ENCODE measurements at regions not wholly inside any gene's neighbourhood (a gene's known extent, or its start where the extent isn't known, plus 50 kb on each side); places are given as distances from the start of the nearest gene placed in this dataset.
A peak's percentile ranks its signal among the peaks of the same experiment; 100 is the strongest.
"Not testable (repeated sequence)": the region's sequence is repeated elsewhere in the genome, so short reads cannot be mapped to it uniquely, and the experiment has no call there.

DNA sequence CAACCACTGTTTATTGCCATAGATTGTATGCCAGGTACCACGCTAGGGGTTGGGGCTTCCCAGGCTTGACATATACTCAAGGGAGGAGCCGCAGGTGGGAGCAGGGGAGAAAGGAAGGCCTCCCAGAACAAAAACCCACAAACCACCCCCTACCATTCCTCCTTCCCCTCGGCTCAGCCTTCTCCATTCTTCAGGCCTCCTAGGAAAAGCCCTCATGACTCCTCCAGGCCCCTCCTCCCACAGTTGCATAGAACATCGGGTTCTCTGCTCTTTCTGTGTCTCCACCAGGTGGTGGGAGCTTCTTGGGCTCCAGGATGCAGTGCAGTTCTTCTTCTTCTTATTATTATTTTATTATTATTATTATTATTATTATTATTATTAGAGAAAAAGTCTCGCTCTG lies 80.3 kb downstream of the ZFP36L2 start:
- no peak for DNase-seq

DNA sequence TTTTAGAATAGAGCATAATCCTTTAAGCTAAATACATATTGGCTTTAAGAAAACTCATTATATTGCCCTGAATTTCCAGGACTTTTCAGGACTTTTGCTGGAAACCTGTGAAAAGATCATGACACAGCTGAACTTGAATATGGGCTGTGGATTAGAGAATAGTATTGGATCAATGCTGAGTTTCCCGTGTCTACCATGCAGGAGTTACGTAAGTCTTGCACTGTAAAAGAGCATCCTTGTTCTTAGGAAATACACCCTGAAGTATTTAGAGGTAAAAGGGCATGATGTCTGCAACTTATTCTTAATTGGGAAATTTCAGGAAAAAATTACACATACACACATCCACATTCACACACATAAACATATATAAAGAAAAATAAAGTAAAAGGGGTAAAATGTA lies 82.1 kb downstream of the ZFP36L2 start:
- DNase-seq, result no peak

DNA sequence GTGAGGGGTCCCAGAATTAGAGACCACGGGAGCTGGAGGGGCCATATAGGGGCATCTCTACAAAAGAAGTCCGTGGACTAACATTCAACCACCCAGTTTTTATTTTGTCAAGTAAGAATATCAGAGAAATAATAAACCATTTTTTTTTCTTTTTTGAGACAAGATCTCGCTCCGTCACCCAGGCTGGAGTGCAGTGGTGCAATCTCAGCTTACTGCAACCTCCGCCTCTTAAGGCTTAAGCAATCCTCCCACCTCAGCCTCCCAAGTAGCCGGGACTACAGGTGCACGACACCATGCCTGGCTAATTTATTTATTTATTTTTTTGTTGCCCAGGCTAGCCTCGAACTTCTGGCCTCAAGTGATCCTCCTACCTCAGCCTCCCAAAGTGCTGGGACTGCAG lies 82.7 kb downstream of the ZFP36L2 start:
- DNase-seq, result no peak

DNA sequence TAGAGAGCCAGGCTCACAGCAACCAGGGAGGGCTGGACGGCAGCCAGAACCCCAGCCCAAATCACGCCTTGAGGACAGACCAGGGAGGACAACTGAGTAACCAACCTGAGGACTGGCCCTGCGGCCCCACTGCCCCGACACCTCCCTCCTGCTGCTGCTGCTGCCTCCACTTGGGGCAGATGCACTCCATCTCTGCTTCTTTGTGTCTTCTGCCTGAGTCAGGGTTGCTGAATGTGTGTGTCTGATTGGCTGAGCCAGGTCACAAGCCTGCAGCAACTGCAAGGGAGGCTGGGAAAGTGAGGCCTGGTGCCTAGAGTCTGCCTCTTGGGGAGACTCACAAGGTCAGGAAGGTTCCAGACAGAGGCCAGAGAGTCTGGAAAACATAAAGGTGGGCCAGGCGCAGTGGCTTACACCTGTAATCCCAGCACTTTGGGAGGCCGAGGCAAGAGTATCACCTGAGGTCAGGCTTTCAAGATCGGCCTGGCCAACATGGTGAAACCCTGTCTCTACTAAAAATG lies 83.4 kb downstream of the ZFP36L2 start:
- no peak for DNase-seq

DNA sequence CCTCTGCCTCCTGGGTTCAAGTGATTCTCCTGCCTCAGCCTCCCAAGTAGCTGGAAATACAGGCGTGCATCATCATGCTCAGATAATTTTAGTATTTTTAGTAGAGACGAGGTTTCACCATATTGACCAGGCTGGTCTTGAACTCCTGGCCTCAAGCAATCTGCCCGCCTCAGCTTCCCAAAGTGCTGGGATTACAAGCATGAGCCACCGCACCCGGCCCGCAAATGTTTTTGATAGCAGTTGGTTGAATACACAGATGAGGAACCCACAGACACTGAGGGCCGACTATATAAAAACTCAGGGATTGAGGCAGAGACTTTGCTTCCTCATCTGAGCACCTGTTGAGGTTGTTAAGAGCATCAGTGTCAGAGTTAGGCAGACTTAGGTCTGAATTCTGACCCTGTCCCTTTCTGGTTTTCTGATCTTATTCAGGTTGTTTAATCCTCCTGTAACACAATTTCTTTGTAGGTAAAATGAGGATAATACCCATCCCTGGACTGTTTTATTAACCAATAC lies 84.7 kb downstream of the ZFP36L2 start:
- DNase-seq, result not testable (repeated sequence)

DNA sequence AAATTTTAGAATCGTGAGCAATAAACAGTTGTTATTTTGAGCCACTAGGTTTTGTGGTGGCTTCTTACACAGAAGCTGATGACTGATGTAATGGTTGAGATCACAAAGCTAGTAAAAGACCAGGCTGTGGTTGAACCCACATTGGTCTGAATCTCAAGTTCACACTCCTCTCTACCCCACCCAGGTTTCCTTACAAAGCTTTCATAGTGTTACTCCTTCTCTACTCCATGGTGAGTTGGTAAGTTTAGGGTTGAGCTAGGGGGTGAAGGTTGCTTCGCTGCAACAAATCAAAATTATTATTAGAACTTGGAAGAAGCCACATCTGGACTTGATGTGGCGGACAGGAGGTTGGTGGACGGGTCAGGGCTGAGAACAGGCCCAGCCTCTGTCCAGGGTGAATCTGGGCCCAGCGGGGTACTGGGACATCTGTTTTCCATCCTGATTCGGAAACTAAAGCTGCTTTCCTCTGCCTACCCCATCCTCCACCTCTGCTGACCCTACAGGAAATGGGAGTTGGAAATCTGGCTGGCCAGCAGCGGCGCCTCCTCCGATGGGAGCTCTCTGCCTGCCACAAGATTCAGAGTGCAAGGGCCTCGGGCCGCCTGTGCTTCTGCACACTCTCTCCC lies 86.3 kb downstream of the ZFP36L2 start:
- no peak for DNase-seq

DNA sequence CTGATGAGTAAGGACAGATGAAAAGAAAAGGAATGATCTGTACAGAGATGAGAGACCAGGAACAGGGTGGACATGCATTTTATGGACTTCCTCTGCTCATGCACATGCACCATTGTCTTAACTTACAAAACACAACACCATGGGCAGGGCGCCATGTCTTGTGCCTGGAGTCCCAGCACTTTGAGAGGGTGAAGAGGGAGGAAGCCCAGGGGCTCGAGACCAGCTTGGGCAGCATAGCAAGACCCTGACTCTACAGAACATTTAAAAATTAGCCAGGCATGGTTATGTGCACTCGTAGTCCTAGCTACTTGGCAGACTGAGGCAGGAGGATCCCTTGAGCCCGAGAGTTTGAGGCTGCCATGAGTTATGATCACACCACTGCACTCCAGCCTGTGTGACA lies 86.9 kb downstream of the ZFP36L2 start:
- DNase-seq, result no peak

DNA sequence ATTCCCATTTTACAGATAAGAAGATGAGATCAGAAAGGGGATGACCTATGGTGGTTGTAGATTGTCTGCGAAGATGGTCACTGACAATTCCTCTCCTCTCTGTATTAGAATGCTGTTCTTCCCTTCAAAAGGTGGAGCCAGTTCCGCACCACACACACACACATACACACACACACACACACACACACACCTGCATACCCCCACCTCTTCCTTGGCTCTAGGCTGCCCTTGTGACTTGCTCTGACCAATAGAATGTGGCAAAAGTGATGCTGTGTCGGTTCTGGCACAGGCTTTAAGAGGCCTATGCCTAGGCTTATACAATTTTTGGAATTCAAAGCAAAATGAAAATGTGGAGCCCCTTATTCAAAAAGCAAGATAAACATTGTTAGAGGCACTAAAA lies 88.0 kb downstream of the ZFP36L2 start:
- DNase-seq, result no peak

DNA sequence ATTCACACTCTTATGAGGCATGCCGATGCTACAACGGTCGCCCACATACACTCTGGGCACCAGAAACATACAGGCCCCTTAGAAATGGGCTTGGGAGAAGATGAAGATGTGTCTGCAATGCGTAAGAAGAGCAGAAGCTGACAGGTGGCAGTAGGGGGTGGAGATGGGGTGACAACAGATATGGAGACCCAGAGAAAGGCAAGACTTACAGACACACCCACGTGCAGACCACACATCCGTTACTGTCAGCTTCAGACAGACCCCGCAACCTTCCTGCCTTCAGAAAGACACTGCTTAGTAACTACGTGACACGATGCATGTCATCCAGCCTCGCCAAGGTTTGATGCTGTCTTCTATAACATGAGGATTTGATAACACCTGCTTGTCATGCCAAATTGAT lies 89.5 kb downstream of the ZFP36L2 start:
- DNase-seq, result peak; percentile 67

DNA sequence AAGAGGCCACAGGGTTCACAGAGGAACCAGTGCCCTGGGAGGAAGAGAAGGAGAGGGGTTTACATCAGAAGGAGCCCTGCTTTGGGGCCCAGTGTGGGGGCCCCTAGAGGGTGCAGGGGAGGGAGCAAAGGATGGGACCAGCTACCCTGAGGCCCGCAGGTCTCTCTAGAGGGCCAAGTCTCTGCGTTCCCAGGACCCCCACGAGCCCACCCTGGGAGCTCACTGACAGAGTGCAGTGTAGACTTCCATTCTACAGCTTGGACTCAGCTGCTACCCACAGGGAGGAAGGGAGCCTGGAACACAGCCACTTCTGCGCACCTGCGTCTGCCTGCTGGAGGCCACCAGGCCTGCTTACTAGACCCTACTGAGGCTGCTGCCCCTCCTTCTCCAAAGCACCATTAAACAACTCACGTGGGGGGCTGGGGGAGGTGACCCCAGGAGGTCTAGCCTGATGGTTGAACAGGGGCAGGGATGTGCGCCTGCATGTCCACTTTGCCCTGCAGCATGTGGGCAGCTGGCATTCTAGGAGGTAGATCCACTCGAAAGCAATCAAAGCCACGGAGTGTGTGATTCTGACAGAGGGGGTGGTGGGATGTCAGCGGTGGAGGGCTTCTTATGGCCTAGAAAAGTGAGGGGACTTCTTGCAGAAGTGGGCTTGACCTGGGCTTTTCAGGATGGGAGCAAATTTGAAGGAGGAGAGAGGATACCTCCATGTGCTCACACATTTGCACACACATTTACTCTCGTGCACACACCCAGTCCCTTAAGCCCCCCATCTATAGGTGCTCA lies 90.2 kb downstream of the ZFP36L2 start:
- no peak for DNase-seq

DNA sequence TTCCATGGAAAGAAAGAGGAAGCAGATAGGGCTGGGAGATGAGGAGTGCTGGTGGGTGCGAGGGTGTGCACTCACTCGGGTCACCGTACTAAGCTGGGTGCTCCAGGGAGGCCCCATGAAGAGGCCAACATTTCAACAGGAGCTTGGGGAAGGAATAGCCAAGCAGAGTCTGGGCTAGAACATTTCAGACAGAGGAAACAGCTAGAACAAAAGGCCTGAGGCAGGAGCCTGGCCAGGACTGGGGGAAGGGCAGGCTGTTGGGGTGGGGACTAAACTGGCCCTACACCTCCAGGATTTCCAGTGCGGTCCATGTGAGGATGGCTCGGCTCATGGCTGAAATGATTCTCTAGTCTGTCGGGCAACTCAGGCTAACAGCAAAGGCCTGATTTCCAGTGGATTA lies 90.8 kb downstream of the ZFP36L2 start:
- no peak for DNase-seq

DNA sequence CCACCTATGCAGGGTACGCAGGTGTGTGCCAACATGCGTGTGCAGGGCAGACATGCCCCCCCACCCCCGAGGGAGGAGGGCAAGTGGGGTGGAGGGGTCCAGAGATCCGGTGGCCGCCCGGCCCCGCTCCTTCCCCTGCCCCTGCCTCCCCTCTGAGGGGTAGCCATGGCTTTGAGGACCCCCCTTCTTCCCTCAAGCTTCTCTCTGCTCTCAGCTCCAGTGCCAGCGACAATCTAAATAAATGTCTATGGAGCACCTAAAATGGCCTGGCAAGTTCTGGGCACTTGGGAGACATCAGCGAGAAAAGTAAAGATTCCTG lies 91.9 kb downstream of the ZFP36L2 start:
- no peak for DNase-seq

DNA sequence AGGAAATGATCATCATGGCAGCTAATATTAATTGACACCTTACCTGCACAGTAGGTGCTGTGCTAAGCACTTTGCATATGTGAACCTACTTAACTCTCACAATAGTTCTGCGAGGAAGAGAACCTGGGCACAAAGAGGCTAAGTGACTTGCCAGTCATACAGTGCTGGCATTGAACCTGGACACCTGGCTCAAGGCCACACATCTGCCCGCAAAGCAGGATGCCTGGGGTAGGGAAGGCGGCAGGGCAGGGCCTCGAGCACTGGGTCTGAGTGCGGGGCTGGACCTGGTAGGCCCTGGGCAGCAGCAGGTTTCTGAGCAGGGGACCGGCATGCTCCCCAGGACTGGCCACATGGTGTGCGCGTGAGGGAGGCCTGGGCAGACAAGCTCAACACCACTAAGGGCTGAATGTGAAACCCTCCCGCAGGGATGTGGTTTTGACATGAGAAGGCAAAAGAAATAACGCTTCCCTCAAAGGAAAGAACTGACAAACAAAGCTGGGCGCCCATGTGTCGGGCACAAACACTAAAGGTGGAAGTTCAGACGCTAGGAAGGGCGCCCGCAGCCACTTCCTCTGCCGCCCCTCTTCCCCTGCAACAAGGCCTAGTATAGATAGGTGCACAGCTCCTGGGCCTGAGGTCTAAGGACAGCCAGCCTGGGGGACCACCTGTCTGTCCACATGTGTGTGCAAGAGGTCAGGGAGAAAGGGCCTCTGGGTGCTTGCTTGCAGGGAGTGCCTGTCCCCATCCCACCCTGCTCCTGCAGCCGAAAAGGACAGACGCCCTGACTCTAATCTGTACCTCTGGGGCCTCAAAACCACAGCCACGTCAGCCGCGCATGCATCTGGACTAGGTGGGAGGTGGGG lies 92.5 kb downstream of the ZFP36L2 start:
- DNase-seq, result peak; percentile 69

DNA sequence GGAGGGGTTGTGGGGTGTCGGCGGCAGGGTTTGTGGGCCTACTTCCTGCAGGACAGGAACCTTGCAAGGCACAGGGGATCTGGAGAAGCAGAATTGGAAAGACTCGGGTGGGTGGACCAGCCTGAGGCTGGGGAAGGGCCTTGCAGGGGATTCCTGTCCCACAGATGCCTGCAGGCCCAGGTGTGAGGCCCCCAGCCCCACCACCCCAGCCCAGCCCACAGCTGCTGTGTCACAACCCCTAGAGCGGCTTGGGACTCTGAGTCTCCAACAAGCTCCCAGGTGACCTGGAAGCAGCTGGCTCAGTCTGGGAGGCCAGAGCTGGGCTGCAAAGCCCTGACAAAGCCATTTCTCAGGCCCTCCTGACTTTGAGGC lies 93.1 kb downstream of the ZFP36L2 start:
- no peak for DNase-seq

DNA sequence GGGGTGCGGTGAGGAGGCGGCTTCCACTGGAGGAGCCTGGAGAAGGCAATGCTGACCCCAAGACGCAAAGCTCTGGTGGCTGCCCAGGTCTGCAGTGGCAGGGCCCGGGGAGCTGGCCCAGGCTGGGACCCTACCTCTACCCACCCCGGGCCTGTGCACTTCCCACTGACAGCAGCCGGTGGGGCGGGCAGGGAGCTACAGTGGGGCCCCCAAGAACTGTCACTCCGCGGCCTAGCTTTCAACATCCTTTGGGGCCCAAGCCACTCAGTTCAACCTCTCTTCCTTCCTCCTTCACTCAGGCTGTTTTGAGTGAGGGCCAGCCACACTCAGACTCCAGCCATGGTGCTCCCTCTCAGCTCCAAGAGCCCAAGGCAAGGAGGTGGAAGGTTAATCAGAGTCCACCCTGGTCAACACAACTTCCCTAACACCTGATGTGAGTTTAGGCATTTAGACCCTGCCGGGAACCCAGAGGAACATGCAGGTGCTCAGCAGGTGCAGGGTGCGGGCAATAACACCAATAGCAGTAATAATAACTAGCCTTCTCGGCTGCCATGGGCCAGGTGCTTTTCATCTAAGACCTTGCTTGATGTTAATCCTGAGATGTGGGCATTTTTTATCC lies 93.6 kb downstream of the ZFP36L2 start:
- no peak for DNase-seq

DNA sequence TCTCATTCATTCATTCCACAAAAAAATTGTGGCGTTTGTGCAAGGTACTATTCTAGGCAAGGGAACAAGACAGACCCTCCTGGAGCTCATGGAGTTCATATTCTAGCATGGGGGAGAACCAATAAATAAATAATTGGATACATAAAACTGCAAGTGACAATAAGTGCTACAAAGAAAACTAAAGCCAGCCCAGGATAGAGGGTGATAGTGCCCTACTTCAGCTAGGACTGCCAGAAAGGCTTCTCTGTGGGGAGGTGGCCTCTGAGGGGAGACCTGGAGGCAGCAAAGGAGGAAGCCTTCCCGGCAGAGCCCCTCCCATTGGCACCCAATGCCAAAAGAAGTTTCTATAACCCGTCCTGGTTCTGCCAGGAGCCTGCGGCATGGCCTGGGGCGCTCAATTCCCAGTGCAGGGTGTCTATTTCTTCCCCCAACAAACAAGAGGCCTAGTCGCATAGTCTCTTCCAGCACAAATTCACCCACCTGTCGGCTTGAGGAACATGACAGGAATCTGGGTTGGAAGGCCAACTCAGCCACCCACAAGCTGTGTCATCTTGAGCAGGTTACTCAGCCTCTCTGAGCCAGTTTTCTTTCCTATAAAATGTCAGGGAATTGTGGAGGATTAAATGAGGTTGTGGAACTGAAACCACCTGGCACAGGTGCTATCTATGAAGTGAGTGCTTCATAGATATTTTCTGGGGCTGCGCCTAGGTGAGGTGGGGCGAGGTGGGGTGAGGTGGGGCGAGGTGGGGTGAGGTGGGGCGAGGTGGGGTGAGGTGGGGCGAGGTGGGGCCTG lies 94.3 kb downstream of the ZFP36L2 start:
- DNase-seq, result no peak

DNA sequence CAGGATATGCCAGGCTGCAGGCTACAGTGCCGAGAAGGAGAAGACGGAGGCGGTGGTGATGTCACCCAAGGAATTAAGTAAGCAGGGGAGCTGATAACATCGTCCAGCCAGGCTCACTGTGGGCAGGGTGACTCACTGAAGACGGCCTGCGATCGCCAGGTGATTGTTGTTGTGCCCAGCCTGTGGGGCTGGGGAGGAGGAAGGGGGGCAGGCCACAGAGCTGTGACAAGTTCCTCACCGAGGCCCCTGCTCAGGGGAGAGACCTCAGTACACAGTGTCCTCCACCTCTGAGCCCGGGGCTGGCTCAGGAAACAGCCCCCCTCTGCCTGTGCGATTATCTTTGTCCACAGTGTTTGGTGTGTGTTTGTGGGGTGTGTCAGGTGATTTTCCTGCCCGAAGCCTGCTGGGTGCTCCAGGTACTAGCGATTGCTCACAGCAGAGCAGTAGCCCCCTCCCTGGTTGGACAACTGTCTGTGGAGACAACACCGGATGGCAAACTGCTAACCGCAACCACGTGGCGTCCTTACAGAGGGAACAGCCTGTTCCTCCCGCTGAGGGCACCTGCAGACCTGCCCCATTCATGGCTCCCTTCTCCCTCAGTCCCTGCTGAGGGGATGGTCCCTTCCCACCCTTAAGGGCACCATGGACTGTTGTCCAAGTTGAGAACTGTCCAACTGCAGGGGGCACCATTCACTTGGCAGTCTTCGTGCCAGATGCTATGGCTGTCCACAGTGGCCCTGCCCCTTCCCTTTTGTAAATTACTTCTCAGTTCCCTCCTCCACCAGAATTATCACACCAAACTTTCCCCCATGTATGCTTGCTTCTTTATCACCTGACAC lies 95.1 kb downstream of the ZFP36L2 start:
- peak; percentile 78 for DNase-seq

DNA sequence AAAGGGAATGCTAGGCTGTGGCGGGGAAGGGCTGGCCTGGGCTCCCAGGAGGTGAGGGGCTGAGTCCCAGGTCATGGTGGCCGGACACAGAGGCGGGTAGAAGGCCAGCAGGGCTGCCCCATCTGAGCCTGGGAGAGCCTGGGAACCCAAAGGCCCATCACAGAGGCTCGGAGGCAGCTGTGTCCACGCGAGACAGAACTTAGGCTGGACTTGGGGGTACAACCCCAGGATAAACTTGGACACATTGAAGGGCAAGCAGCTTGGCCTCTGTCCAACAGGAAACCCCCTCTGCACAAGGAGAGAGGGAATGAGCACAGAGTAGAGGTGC lies 95.9 kb downstream of the ZFP36L2 start:
- DNase-seq, result no peak

DNA sequence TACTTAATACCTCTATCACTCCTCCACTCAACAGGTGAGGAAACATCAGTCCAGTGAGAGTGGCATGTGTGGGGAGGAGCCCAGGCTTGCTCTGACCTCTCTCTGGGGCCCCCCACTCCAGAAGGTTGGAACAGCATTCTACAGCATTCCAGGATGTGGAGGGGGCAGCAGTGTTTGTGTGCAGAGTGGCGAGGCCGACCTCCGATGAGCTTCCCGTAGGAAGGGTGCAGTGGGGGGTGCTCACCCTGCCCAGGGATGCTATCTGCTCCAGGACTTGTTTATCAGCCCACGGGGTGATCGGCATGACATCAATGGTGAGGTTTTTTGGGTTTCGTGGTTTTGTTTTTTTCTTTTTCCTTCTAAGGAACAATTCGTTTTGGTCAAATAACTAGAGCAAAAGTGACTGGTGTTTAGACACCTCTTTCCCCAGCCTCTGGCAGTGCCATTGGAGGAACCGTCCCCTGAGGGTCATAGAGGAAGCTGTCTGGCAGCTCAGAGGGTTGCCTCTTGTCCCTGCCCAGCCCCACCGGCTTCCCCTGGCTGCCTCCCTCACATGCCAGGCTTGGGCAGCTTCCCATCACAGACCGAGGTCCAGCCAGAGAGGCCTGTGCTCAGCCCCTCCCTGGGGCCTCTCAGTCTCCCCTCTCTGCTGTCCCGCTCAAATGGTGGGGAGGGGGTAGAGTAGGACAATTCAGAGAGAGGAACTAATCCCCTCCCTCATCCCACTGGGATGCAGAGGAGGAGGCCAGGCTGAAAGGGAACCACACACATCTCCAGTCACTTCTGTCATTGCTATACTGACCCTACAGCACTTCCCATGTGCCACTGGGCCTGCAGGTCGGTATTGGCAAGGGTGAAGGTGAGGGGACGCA lies 96.5 kb downstream of the ZFP36L2 start:
- DNase-seq, result peak; percentile 31

DNA sequence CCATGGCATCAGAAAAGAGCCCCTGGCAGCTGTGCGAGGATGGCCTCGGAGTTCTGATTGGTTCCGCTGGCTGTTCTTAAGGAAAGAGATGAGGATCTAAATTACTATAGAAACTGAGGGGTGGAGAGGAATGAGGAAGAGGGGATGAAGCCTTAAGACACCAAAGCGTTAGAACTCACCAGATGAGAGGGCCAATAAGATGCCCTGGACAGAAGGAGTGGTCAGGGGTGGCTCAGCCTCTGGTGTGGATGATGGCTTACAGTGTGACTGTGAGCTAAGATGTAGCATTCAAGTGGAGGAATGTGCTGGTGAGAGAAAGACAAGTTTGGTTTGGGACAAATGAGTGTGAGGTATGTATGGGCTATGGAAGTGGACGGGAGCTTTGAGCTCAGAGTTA lies 97.8 kb downstream of the ZFP36L2 start:
- no peak for DNase-seq
